H1 (cell line): ENCODE measurements at regions not wholly inside any gene's neighbourhood (a gene's known extent, or its start where the extent isn't known, plus 50 kb on each side); places are given as distances from the start of the nearest gene placed in this dataset.

Experiments used
- CTCF ChIA-PET: fragments of 300-600 bp; sonication (Branson Sonifier 250); formaldehyde crosslinking; loops from one replicate; lab custom pipeline; 2021; ENCODE audit not compliant: partially characterized antibody; lab: Charles Lee
- POLR2A ChIA-PET: fragments of 300-600 bp; sonication (Branson Sonifier 250); formaldehyde crosslinking; loops from one replicate; lab custom pipeline; 2021; ENCODE audit warnings: inconsistent platforms; ENCODE audit not compliant: partially characterized antibody; lab: Charles Lee
- DNase-seq, 2 experiments: peaks; one replicate each; pipeline versions ENCODE4 v3.0.0 to v3.0.0-alpha.2; 2010 to 2022; ENCODE audit warnings: low spot score in 2 of 2, low read depth in 1 of 2, mixed read lengths in 1 of 2
- FAIRE-seq: peaks from 2 replicates; lab custom pipeline; 2011; peaks lifted over from hg19 to GRCh38; lab: Jason Lieb, UNC
- H2AFZ ChIP-seq: 2 replicates; pipeline ENCODE4 v1.8.1; 2012; ENCODE audit warnings: low read length, inconsistent platforms
- H2AK5ac ChIP-seq: 2 replicates; pipeline ENCODE4 v1.6.1; 2013; ENCODE audit warnings: low read depth, low read length
- H2BK120ac ChIP-seq: replicated peaks from 2 replicates; pipeline ENCODE3; 2013; ENCODE audit warnings: low read depth, low read length, inconsistent platforms
- H2BK12ac ChIP-seq: 2 replicates; pipeline ENCODE4 v1.6.1; 2013; ENCODE audit warnings: low read depth, low read length
- H2BK15ac ChIP-seq: 2 replicates; pipeline ENCODE4 v1.6.1; 2013; ENCODE audit warnings: low read length
- H2BK20ac ChIP-seq: 2 replicates; pipeline ENCODE4 v1.6.1; 2013; ENCODE audit warnings: low read length
- H2BK5ac ChIP-seq: 2 replicates; pipeline ENCODE4 v1.6.1; 2013; ENCODE audit warnings: low read depth, low read length
- H3K14ac ChIP-seq: 2 replicates; pipeline ENCODE4 v1.6.1; 2013; ENCODE audit warnings: inconsistent platforms; ENCODE audit not compliant: insufficient read length
- H3K18ac ChIP-seq: 2 replicates; pipeline ENCODE4 v1.6.1; 2013; ENCODE audit warnings: low read length; ENCODE audit errors: extremely low read depth
- H3K23ac ChIP-seq: 2 replicates; pipeline ENCODE4 v1.6.1; 2013; ENCODE audit warnings: inconsistent platforms; ENCODE audit not compliant: insufficient read length
- H3K23me2 ChIP-seq: 2 replicates; pipeline ENCODE4 v1.6.1; 2013; ENCODE audit warnings: low read depth, low read length
- H3K27ac ChIP-seq: 2 replicates; pipeline ENCODE4 v1.6.1; 2011; ENCODE audit warnings: low read depth, low read length, inconsistent platforms
- H3K27me3 ChIP-seq, 4 experiments: replicated peaks in 1 of 4; 1 replicate in 1 of 4; 2 replicates in 3 of 4; pipeline versions ENCODE4 v1.6.1 to v1.8.1; 2011 to 2013; ENCODE audit warnings: low read length in 3 of 4, mild to moderate bottlenecking in 3 of 4, inconsistent platforms in 2 of 4, mixed read lengths in 2 of 4, moderate library complexity in 1 of 4; ENCODE audit not compliant: control insufficient read depth in 3 of 4, insufficient read depth in 3 of 4; ENCODE audit errors: extremely low read depth in 1 of 4
- H3K36me3 ChIP-seq, 4 experiments: 2 replicates each; pipeline versions ENCODE4 v1.6.1 to v1.8.1; 2011 to 2013; ENCODE audit warnings: mild to moderate bottlenecking in 4 of 4, low read length in 3 of 4, moderate library complexity in 2 of 4, control low read depth in 1 of 4, inconsistent platforms in 1 of 4; ENCODE audit not compliant: insufficient read depth in 4 of 4, control insufficient read depth in 2 of 4
- H3K4ac ChIP-seq: replicated peaks from 2 replicates; pipeline ENCODE3; 2013; ENCODE audit warnings: low read length, low read depth, mixed read lengths, inconsistent platforms; ENCODE audit not compliant: insufficient read length
- H3K4me1 ChIP-seq, 4 experiments: replicated peaks in 1 of 4; 1 replicate in 1 of 4; 2 replicates in 3 of 4; pipeline versions ENCODE4 v1.6.1 to v1.8.1; 2011 to 2013; ENCODE audit warnings: low read length in 3 of 4, inconsistent platforms in 2 of 4, mixed read lengths in 1 of 4; ENCODE audit not compliant: insufficient read depth in 4 of 4, control insufficient read depth in 3 of 4
- H3K4me2 ChIP-seq, 2 experiments: 2 replicates each; pipeline versions ENCODE4 v1.6.1 to v1.8.1; 2011 to 2013; ENCODE audit warnings: low read depth in 2 of 2, low read length in 2 of 2, control low read depth in 1 of 2, inconsistent platforms in 1 of 2, mild to moderate bottlenecking in 1 of 2; ENCODE audit not compliant: insufficient read depth in 1 of 2
- H3K4me3 ChIP-seq, 4 experiments: fragments of 200-600, 300-600 bp in 1 of 4; sonication (generic), shearing (Covaris generic), sonication (Bioruptor Twin) in 1 of 4; 2 replicates each; pipeline versions ENCODE4 v1.5.1 to v1.8.1; 2011 to 2016; ENCODE audit warnings: low read length in 4 of 4, low read depth in 3 of 4, control low read depth in 2 of 4, inconsistent platforms in 2 of 4, mild to moderate bottlenecking in 2 of 4, mixed read lengths in 1 of 4, moderate library complexity in 1 of 4; ENCODE audit not compliant: insufficient read depth in 2 of 4; ENCODE audit errors: extremely low read depth in 1 of 4
- H3K56ac ChIP-seq: replicated peaks from 2 replicates; pipeline ENCODE3; 2013; ENCODE audit warnings: low read depth, mild to moderate bottlenecking, mixed read lengths, low read length, inconsistent platforms; ENCODE audit not compliant: insufficient read length
- H3K79me1 ChIP-seq: 2 replicates; pipeline ENCODE4 v1.6.1; 2013; ENCODE audit warnings: low read depth, low read length, control low read depth
- H3K79me2 ChIP-seq, 2 experiments: 2 replicates each; pipeline versions ENCODE4 v1.6.1 to v1.8.1; 2012 to 2013; ENCODE audit warnings: low read length in 2 of 2, mild to moderate bottlenecking in 2 of 2, inconsistent platforms in 1 of 2; ENCODE audit not compliant: insufficient read depth in 2 of 2, control insufficient read depth in 1 of 2
- H3K9ac ChIP-seq, 4 experiments: replicated peaks in 1 of 4; 1 replicate in 1 of 4; 2 replicates in 3 of 4; pipeline versions ENCODE4 v1.6.1 to v1.8.1; 2011 to 2013; ENCODE audit warnings: low read depth in 3 of 4, low read length in 3 of 4, control low read depth in 2 of 4, mild to moderate bottlenecking in 2 of 4, moderate library complexity in 2 of 4, inconsistent platforms in 1 of 4; ENCODE audit errors: extremely low read depth in 1 of 4
- H3K9me3 ChIP-seq, 2 experiments: 2 replicates each; pipeline versions ENCODE4 v1.6.1 to v1.8.1; 2012 to 2013; ENCODE audit warnings: mild to moderate bottlenecking in 2 of 2, moderate library complexity in 2 of 2, control low read depth in 1 of 2, inconsistent platforms in 1 of 2, low read depth in 1 of 2, low read length in 1 of 2, mixed read lengths in 1 of 2; ENCODE audit not compliant: insufficient read depth in 2 of 2
- H4K20me1 ChIP-seq, 2 experiments: replicated peaks in 1 of 2; 2 replicates each; pipeline versions ENCODE3 to v1.8.1; 2011 to 2013; ENCODE audit warnings: inconsistent platforms in 2 of 2, low read length in 2 of 2, mild to moderate bottlenecking in 1 of 2; ENCODE audit not compliant: insufficient read depth in 2 of 2, control insufficient read depth in 1 of 2
- H4K5ac ChIP-seq: 2 replicates; pipeline ENCODE4 v1.6.1; 2013; ENCODE audit warnings: low read length, low read depth, mixed read lengths, inconsistent platforms; ENCODE audit not compliant: insufficient read length
- H4K8ac ChIP-seq: 2 replicates; pipeline ENCODE4 v1.8.0; 2013; ENCODE audit warnings: mild to moderate bottlenecking, moderate library complexity, low read length, inconsistent platforms; ENCODE audit not compliant: insufficient read depth; ENCODE audit errors: extremely low read depth
- H4K91ac ChIP-seq: replicated peaks from 2 replicates; pipeline ENCODE3; 2013; ENCODE audit warnings: low read length, mixed read lengths, inconsistent platforms; ENCODE audit not compliant: insufficient read length
- KDM4A ChIP-seq: IDR thresholded peaks from one replicate; pipeline ENCODE4 v1.7.1; 2012; ENCODE audit warnings: low read depth, mild to moderate bottlenecking, moderate library complexity, low read length, inconsistent platforms; ENCODE audit not compliant: severe bottlenecking
- KDM5A ChIP-seq: fragments of 200-600 bp; IDR thresholded peaks from 2 replicates; pipeline ENCODE4 v1.7.1; 2012; ENCODE audit warnings: mild to moderate bottlenecking, low read length, inconsistent platforms, mixed read lengths
- SUZ12 ChIP-seq: fragments of 200-600 bp; sonication (generic); IDR thresholded peaks from 2 replicates; pipeline ENCODE4 v1.6.1; 2012; ENCODE audit warnings: mild to moderate bottlenecking, inconsistent platforms, low read length, moderate library complexity, mixed read lengths
- WGBS, 2 experiments: shearing (Covaris generic) in 1 of 2; methylation state at CpG; one replicate each; pipeline versions ENCODE4 v1.1.6 to v1.1.7; 2013 to 2015; ENCODE audit warnings: low lambda C conversion rate in 2 of 2, mixed read lengths in 2 of 2, inconsistent platforms in 1 of 2, low coverage in 1 of 2, missing lambda C conversion rate in 1 of 2; ENCODE audit not compliant: insufficient replicate concordance in 2 of 2, insufficient coverage in 1 of 2, insufficient read length in 1 of 2; ENCODE audit errors: extremely low coverage in 1 of 2, missing lambda C conversion rate in 1 of 2; 5-methylcytosine and 5-hydroxymethylcytosine counted together

DNA sequence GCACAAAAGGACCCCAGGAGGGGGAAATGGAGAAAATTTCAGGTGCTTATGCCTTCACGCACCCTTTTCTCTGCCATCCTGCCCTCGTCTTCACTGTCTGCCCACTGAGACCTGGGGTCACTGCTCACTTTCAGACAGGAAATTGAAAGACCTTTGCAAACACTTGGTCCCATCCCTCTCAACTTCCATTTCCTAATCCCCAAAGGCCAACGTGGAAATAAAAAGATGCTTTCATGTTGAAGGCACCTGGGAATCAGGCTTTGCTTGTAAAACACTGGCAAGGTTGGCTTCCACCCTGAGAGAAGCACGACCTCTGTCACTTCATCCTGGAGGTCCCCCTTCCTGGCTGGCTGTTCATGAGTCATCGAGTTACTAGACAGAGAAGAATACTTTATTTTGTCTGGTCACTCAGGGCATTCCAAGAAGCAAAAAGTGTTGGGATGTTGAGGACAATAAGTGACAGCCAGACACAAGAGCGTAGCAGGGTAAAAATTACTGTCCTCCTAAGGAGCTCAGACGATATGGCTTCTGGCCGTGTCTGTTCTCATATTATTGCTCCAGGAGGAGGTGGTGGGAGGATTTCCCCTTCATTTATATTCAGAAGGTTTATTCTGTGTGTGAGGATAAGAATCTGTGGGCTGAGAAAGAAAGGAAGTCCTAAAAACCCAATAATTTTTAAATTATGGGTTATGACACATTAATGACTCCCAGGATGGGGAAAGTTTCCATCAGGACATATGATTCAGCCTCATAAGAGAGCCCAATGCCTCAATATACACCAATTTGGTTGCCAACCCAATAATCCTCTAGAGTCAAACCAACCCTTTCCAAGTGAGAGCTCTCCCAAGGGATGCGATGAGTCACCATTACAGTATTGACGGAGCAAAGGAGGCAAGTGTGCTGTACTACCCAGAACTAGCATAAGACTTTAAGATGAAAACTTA, 409.0 kb downstream of the COG6 start:
- WGBS, 2 experiments, result 87% methylated on average over 10 of the region's 10 CpGs; no CpG with 5 or more reads in 1 of the 2 experiments
- Histone ChIP-seq H3K27ac (no peak overlapping the region), H3K23ac (no peak overlapping the region), H3K9ac (no peak overlapping the region), H4K8ac (no peak overlapping the region), H2BK20ac (no peak overlapping the region), H3K36me3 (no peaks in the 10 kb centered on the region), H2AK5ac (no peak overlapping the region), H3K9me3 (no peaks in the 10 kb centered on the region), H2BK12ac (no peak overlapping the region), H3K56ac (no peak overlapping the region), H3K23me2 (no peaks in the 10 kb centered on the region; the same call in 1 of the 2 replicates), H2BK15ac (no peak overlapping the region), H2BK5ac (no peak overlapping the region), H3K79me2 (no peaks in the 10 kb centered on the region), H3K14ac (no peak overlapping the region), H3K27me3 (no peaks in the 10 kb centered on the region), H4K20me1 (no peaks in the 10 kb centered on the region), H2BK120ac (no peak overlapping the region), H4K91ac (no peak overlapping the region), H3K4me3 (no peak overlapping the region), H3K79me1 (no peaks in the 10 kb centered on the region), H3K18ac (no peak overlapping the region), H3K4ac (no peak overlapping the region), H3K4me1 (no peaks in the 10 kb centered on the region), H3K4me2 (no peak overlapping the region), H4K5ac (no peak overlapping the region), H2AFZ (no peak overlapping the region)
- ChIA-PET CTCF (interaction anchor here (1.9 kb wide), 1 partner anchor 713 kb away, joined by 5 read pairs; no protein-coding TSS in a partner anchor), POLR2A (no interaction called here)
- DNase-seq, result no peak
- TF ChIP-seq KDM5A (no peak), SUZ12 (no peak), KDM4A (no peak)
- FAIRE-seq, result no peak
